DND-41 (cell line): ENCODE measurements at regions not wholly inside any gene's neighbourhood (a gene's known extent, or its start where the extent isn't known, plus 50 kb on each side); places are given as distances from the start of the nearest gene placed in this dataset.
"Not testable (repeated sequence)": the region's sequence is repeated elsewhere in the genome, so short reads cannot be mapped to it uniquely, and the experiment has no call there.

Experiments
- ATAC-seq: fragments of 200-7000 bp; cut with Tn5 transposase; 3 replicates; pipeline ENCODE4 v1.9.1; 2021; ENCODE audit warnings: low read depth; ENCODE audit not compliant: insufficient read depth
- DNase-seq: peaks from one replicate; pipeline ENCODE4 v3.0.0-alpha.2; 2020
- H2AFZ ChIP-seq: 2 replicates; pipeline ENCODE4 v1.6.0; 2012; ENCODE audit warnings: low read depth, low read length
- H3K27ac ChIP-seq: 2 replicates; pipeline ENCODE4 v1.5.1; 2012; ENCODE audit warnings: low read length, inconsistent platforms
- H3K27me3 ChIP-seq: fragments of 200-600 bp; sonication (generic); 2 replicates; pipeline ENCODE4 v1.6.0; 2012; ENCODE audit warnings: low read length, mild to moderate bottlenecking, inconsistent platforms; ENCODE audit not compliant: insufficient read depth, poor library complexity
- H3K36me3 ChIP-seq: 2 replicates; pipeline ENCODE4 v1.5.1; 2012; ENCODE audit warnings: low read length, inconsistent platforms; ENCODE audit not compliant: insufficient read depth
- H3K4me1 ChIP-seq: 2 replicates; pipeline ENCODE4 v1.5.1; 2012; ENCODE audit warnings: mild to moderate bottlenecking, low read length; ENCODE audit not compliant: insufficient read depth
- H3K4me2 ChIP-seq: 2 replicates; pipeline ENCODE4 v1.6.0; 2012; ENCODE audit warnings: mild to moderate bottlenecking, moderate library complexity, low read length, inconsistent platforms; ENCODE audit not compliant: insufficient read depth
- H3K4me3 ChIP-seq, 2 experiments: fragments of 200-600 bp in 1 of 2; shearing (Covaris generic) in 1 of 2; 2 replicates each; pipeline ENCODE4 v1.5.1; 2012 to 2016; ENCODE audit warnings: inconsistent platforms in 2 of 2, low read length in 2 of 2, mild to moderate bottlenecking in 2 of 2, low read depth in 1 of 2, moderate library complexity in 1 of 2
- H3K79me2 ChIP-seq: 2 replicates; pipeline ENCODE4 v1.6.0; 2012; ENCODE audit warnings: low read length, inconsistent platforms; ENCODE audit not compliant: insufficient read depth
- H3K9ac ChIP-seq: 2 replicates; pipeline ENCODE4 v1.6.0; 2012; ENCODE audit warnings: low read depth, mild to moderate bottlenecking, inconsistent platforms, low read length, moderate library complexity
- H3K9me3 ChIP-seq: 2 replicates; pipeline ENCODE4 v1.5.1; 2012; ENCODE audit warnings: low read length, moderate library complexity, mild to moderate bottlenecking, inconsistent platforms; ENCODE audit not compliant: insufficient read depth, severe bottlenecking
- H4K20me1 ChIP-seq: 2 replicates; pipeline ENCODE4 v1.6.0; 2012; ENCODE audit warnings: low read length; ENCODE audit not compliant: insufficient read depth
- EZH2 ChIP-seq: IDR thresholded peaks from 3 replicates; pipeline ENCODE4 v1.6.1; 2012; ENCODE audit warnings: borderline replicate concordance, low read depth, mild to moderate bottlenecking, moderate library complexity, low read length, inconsistent platforms; ENCODE audit not compliant: severe bottlenecking
- TF ChIP-seq, protein P1 (sequence below): IDR thresholded peaks from 2 replicates; pipeline ENCODE4 v1.5.1; 2012; ENCODE audit warnings: borderline replicate concordance, low read length, moderate library complexity, mild to moderate bottlenecking; ENCODE audit not compliant: poor library complexity, severe bottlenecking; ENCODE audit errors: extremely low read depth

DNA sequence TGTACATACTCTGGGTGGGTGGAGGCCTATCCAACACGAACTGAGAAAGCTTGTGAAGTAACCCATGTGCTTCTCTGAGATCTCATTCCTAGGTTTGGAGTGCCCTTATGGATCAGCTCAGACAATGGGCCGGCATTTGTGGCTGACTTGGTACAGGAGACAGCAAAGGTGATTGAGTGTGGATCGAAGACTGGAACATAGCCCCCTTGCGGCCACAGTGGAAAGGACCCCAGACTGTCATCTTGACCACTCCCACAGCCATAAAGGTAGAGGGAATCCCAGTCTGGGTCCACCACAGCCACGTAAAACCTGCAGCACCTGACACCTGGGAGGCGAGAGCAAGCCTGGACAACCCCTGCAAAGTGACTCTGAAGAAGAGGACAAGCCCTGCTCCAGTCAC lies 598.0 kb upstream of the AADAT start:
- H3K27ac ChIP-seq, result no peak overlapping the region
- H2AFZ ChIP-seq, result no peak overlapping the region
- no peaks in the 10 kb centered on the region for H4K20me1 ChIP-seq
- ATAC-seq (no peak), DNase-seq (no peak)
- H3K4me1 ChIP-seq, result no peaks in the 10 kb centered on the region
- no peak overlapping the region for H3K4me2 ChIP-seq
- H3K4me3 ChIP-seq, result no peak overlapping the region
- no peaks in the 10 kb centered on the region for H3K9me3 ChIP-seq
- no peaks in the 10 kb centered on the region for H3K27me3 ChIP-seq
- no peak overlapping the region for H3K9ac ChIP-seq
- H3K36me3 ChIP-seq, result no peaks in the 10 kb centered on the region
- TF ChIP-seq EZH2, result no peak
- TF ChIP-seq, protein P1, sequence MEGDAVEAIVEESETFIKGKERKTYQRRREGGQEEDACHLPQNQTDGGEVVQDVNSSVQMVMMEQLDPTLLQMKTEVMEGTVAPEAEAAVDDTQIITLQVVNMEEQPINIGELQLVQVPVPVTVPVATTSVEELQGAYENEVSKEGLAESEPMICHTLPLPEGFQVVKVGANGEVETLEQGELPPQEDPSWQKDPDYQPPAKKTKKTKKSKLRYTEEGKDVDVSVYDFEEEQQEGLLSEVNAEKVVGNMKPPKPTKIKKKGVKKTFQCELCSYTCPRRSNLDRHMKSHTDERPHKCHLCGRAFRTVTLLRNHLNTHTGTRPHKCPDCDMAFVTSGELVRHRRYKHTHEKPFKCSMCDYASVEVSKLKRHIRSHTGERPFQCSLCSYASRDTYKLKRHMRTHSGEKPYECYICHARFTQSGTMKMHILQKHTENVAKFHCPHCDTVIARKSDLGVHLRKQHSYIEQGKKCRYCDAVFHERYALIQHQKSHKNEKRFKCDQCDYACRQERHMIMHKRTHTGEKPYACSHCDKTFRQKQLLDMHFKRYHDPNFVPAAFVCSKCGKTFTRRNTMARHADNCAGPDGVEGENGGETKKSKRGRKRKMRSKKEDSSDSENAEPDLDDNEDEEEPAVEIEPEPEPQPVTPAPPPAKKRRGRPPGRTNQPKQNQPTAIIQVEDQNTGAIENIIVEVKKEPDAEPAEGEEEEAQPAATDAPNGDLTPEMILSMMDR, result no peak
- no peaks in the 10 kb centered on the region for H3K79me2 ChIP-seq

DNA sequence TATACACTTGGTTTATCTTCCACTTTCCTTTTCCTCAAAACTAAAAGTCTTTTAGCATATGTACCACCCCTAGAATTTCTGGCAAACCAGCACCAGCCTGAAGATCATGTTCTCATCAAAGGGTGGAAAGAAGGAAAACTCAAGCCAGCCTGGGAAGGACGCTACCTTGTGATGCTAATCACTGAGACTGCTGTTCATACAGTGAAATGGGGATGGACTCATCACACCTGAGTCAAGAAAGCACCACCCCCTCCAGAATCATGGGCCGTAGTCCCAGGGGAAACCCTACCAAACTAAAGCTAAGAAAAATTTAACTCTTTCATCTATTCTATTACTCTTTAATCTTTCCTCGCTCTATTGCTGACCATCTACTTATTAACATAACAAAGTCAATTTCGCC lies 595.9 kb upstream of the AADAT start:
- ATAC-seq, H3K4me2 ChIP-seq, H3K36me3 ChIP-seq, H3K4me1 ChIP-seq, H3K4me3 ChIP-seq, H3K9me3 ChIP-seq, H2AFZ ChIP-seq, H3K27me3 ChIP-seq, H3K9ac ChIP-seq, H4K20me1 ChIP-seq, H3K79me2 ChIP-seq, DNase-seq, H3K27ac ChIP-seq: not testable (repeated sequence)

DNA sequence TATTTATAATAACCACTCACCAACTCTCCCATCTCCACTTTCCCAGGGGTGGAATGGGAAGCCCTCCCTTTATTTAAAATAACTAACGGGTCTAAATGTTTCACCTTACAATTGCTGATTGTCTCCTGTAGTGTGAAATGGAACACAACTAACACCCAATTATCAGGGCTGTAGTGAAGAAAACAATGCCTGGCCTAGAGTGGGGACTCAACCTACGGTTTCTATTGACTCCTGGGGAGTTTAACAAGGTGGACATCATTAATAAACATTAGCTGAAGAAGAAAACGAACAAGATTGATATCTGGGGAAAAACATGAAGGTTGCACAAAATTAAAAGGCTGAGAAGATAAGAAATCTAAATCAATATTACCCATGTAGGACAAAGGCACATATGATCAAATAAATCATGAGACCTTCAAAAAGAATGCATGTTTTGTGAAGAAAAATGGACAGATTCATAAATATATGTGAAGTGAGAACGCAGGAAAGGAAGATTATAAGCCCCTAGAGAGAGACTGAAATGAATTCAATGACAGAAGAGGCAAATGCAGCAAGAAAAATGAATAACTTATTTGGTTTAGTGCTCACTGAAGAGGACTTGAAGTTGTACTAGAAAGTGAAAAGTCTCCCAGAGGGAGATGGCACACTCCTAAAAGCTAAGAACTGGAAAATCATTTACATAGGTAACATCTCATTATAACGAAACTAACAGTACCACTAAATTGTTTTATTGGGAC lies 593.0 kb upstream of the AADAT start:
- Histone ChIP-seq H3K4me1 (no peaks in the 10 kb centered on the region), H4K20me1 (no peaks in the 10 kb centered on the region), H3K9me3 (no peaks in the 10 kb centered on the region), H3K36me3 (no peaks in the 10 kb centered on the region), H2AFZ (no peak overlapping the region), H3K79me2 (no peaks in the 10 kb centered on the region), H3K27me3 (no peaks in the 10 kb centered on the region), H3K9ac (no peak overlapping the region), H3K4me3 (no peak overlapping the region), H3K4me2 (no peak overlapping the region), H3K27ac (no peak overlapping the region)
- TF ChIP-seq EZH2, result no peak
- TF ChIP-seq, protein P1, result no peak
- ATAC-seq (no peak), DNase-seq (no peak)

DNA sequence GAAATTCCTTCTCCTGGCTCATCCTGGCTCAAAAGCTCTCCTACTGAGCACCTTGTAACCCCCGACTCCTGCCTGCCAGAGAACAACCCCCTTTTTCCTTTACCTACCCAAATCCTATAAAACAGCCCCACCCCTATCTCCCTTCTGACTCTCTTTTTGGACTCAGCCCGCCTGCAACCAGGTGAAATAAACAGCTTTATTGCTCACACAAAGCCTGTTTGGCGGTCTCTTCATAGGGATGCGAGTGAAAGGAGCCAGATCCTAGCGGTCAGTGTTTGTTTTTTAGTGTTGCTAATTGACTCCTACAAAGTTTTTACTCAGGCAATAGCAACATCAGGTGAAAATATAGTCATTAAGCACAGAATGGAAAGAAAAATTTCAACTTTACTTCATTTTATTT lies 592.3 kb upstream of the AADAT start:
- H4K20me1 ChIP-seq, H3K36me3 ChIP-seq, H3K9ac ChIP-seq, H3K4me3 ChIP-seq, H3K27ac ChIP-seq, H3K9me3 ChIP-seq, H3K27me3 ChIP-seq, ATAC-seq, H3K4me2 ChIP-seq, H3K4me1 ChIP-seq, H2AFZ ChIP-seq, H3K79me2 ChIP-seq, DNase-seq: not testable (repeated sequence)
